ENCODE measurements at regions not wholly inside any gene's neighbourhood (a gene's known extent, or its start where the extent isn't known, plus 50 kb on each side); places are given as distances from the start of the nearest gene placed in this dataset.

DNA sequence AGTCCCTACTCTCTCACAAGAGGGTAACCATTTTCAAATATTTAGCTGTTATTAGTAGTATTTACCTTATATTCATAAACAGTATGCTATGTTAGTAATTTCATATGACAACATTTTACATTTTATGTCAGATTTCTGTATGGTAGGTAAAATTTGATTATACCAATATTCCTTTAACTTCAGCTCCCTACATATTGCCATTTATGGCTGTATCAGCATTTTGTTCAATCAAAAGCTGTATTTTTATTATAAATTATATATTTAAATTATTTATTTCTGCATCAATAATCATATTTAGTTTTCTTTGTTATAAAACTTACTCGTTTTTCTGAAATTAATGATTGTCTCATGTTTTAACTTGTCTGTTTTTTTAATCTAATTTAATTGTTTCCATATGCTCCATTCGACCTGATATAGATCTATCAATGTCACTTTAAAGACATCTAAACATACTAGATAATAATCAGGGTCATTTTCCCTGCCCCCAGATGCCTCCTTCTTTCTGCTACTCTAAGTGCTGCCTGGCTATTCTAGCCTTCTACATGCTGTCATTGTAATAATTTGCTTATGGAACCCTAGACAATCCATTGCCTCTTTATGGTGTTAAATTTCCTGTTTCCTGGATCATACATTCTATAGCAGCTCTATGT, 1976.7 kb upstream of the ADGRL3 start:
- H3K4me2 ChIP-seq: no peak overlapping the region
- no peaks in the 10 kb centered on the region for H3K9me3 ChIP-seq (ENCODE audit: low read depth)
- no peaks in the 10 kb centered on the region for H3K79me2 ChIP-seq
- no peak overlapping the region for H3K27ac ChIP-seq
- no peaks in the 10 kb centered on the region for H3K27me3 ChIP-seq
- no peaks in the 10 kb centered on the region for H4K20me1 ChIP-seq (ENCODE audit: insufficient read depth, poor library complexity, severe bottlenecking)
- no peaks in the 10 kb centered on the region for H3K36me3 ChIP-seq (replicated peaks; ENCODE audit: insufficient read depth, low read depth)
- DNase-seq (ENCODE audit: low spot score): no peak
- 53% methylated on average over 2 of the region's 2 CpGs for WGBS (ENCODE audit: low lambda C conversion rate, missing lambda C conversion rate)
- H3K4me3 ChIP-seq: no peak overlapping the region
- no peaks in the 10 kb centered on the region for H3K9me2 ChIP-seq (replicated peaks; ENCODE audit: insufficient read depth)
- no peak for TF ChIP-seq EZH2 (IDR thresholded peaks at IDR 0.05; ENCODE audit: borderline replicate concordance)
- TF ChIP-seq EZH2phosphoT487 (IDR thresholded peaks at IDR 0.05; ENCODE audit: low read depth, severe bottlenecking, unreplicated experiment): no peak
- TF ChIP-seq, protein P1, sequence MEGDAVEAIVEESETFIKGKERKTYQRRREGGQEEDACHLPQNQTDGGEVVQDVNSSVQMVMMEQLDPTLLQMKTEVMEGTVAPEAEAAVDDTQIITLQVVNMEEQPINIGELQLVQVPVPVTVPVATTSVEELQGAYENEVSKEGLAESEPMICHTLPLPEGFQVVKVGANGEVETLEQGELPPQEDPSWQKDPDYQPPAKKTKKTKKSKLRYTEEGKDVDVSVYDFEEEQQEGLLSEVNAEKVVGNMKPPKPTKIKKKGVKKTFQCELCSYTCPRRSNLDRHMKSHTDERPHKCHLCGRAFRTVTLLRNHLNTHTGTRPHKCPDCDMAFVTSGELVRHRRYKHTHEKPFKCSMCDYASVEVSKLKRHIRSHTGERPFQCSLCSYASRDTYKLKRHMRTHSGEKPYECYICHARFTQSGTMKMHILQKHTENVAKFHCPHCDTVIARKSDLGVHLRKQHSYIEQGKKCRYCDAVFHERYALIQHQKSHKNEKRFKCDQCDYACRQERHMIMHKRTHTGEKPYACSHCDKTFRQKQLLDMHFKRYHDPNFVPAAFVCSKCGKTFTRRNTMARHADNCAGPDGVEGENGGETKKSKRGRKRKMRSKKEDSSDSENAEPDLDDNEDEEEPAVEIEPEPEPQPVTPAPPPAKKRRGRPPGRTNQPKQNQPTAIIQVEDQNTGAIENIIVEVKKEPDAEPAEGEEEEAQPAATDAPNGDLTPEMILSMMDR (IDR thresholded peaks at IDR 0.05; ENCODE audit: poor library complexity): no peak
- no peak overlapping the region for H2AFZ ChIP-seq
- no peaks in the 10 kb centered on the region for H3K4me1 ChIP-seq (ENCODE audit: insufficient read depth)

DNA sequence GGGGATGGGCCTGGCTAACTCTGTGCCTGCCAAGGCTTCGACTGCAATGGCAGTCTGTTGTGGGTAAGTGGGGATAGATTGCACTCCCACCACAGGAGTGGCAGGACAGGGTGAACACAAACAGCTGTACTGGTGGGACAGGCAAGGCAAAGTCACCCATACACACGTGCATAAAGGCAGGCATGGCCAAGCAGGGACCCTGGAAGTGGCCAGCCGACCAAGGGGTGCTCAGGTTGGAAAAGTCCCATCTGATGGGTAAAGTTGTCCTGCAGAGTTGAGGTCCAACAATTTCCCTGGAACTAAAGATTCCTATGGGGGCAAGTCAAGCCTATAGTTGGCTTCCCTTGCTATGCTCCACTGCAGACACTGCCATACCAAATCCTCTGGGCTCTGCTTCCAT, 1961.9 kb upstream of the ADGRL3 start:
- Histone ChIP-seq H3K27ac (no peak overlapping the region), H3K79me2 (no peaks in the 10 kb centered on the region), H3K4me1 (ENCODE audit: insufficient read depth) (no peaks in the 10 kb centered on the region), H3K9me2 (replicated peaks; ENCODE audit: insufficient read depth) (no peaks in the 10 kb centered on the region), H3K36me3 (replicated peaks; ENCODE audit: insufficient read depth, low read depth) (no peaks in the 10 kb centered on the region), H4K20me1 (ENCODE audit: insufficient read depth, poor library complexity, severe bottlenecking) (no peaks in the 10 kb centered on the region), H3K27me3 (no peaks in the 10 kb centered on the region), H3K4me2 (no peak overlapping the region), H2AFZ (no peak overlapping the region), H3K9me3 (ENCODE audit: low read depth) (no peaks in the 10 kb centered on the region), H3K4me3 (no peak overlapping the region)
- TF ChIP-seq EZH2phosphoT487 (IDR thresholded peaks at IDR 0.05; ENCODE audit: low read depth, severe bottlenecking, unreplicated experiment) (no peak), EZH2 (IDR thresholded peaks at IDR 0.05; ENCODE audit: borderline replicate concordance) (no peak)
- TF ChIP-seq, protein P1 (IDR thresholded peaks at IDR 0.05; ENCODE audit: poor library complexity): no peak
- WGBS (ENCODE audit: low lambda C conversion rate, missing lambda C conversion rate): 75% methylated on average over 3 of the region's 3 CpGs
- no peak for DNase-seq (ENCODE audit: low spot score)

DNA sequence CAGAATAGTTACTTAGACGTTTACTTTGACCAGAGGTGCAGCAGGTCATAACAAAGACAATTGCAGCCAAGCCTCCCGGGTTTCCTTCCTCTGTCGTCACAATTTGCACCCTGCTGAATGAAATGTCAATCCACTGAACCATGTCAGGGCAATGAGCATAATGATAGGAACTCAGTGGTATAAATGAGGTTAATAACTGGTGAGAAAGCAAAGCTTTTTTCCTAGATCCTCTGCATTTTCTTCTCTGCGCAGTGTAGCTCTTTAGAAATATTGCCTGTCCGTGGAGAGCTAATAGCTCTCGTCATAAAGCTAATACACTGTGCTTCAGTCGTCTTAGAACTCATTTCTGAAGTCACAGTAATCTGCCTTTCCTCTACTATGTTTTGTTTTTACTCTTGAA, 1960.1 kb upstream of the ADGRL3 start:
- no peaks in the 10 kb centered on the region for H3K79me2 ChIP-seq
- H3K4me3 ChIP-seq: no peak overlapping the region
- TF ChIP-seq, protein P1 (IDR thresholded peaks at IDR 0.05; ENCODE audit: poor library complexity): no peak
- TF ChIP-seq EZH2phosphoT487 (IDR thresholded peaks at IDR 0.05; ENCODE audit: low read depth, severe bottlenecking, unreplicated experiment) (no peak), EZH2 (IDR thresholded peaks at IDR 0.05; ENCODE audit: borderline replicate concordance) (no peak)
- no peaks in the 10 kb centered on the region for H3K9me2 ChIP-seq (replicated peaks; ENCODE audit: insufficient read depth)
- H2AFZ ChIP-seq: no peak overlapping the region
- H3K27me3 ChIP-seq: no peaks in the 10 kb centered on the region
- no peak overlapping the region for H3K4me2 ChIP-seq
- H3K9me3 ChIP-seq (ENCODE audit: low read depth): no peaks in the 10 kb centered on the region
- no peaks in the 10 kb centered on the region for H3K4me1 ChIP-seq (ENCODE audit: insufficient read depth)
- WGBS (ENCODE audit: low lambda C conversion rate, missing lambda C conversion rate): 67% methylated on average over 7 of the region's 7 CpGs
- H4K20me1 ChIP-seq (ENCODE audit: insufficient read depth, poor library complexity, severe bottlenecking): no peaks in the 10 kb centered on the region
- H3K36me3 ChIP-seq (replicated peaks; ENCODE audit: insufficient read depth, low read depth): no peaks in the 10 kb centered on the region
- no peak for DNase-seq (ENCODE audit: low spot score)
- no peak overlapping the region for H3K27ac ChIP-seq

DNA sequence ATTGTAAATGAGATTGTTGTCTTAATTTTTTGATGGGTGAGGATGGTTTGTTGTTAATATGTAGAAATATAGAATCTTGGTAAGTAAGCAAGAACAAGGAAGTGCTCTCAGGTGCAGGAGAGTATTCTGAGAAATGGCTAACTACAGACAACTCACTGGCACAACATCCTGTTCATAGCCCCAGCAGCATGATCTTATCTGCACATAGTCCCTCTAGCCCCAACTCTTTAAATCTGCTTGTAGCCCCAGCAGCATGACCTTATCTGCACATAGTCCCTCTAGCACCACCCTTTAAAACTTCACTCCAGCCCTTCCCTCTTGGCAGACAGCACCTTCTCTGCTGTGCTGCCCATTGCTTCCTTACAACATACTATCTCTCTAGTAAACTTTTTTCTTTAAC, 1957.1 kb upstream of the ADGRL3 start:
- Histone ChIP-seq H3K79me2 (no peaks in the 10 kb centered on the region), H3K36me3 (replicated peaks; ENCODE audit: insufficient read depth, low read depth) (no peaks in the 10 kb centered on the region), H3K9me2 (replicated peaks; ENCODE audit: insufficient read depth) (no peaks in the 10 kb centered on the region), H4K20me1 (ENCODE audit: insufficient read depth, poor library complexity, severe bottlenecking) (no peaks in the 10 kb centered on the region), H3K4me2 (no peak overlapping the region), H3K27me3 (no peaks in the 10 kb centered on the region), H3K4me3 (no peak overlapping the region), H3K9me3 (ENCODE audit: low read depth) (no peaks in the 10 kb centered on the region), H3K27ac (no peak overlapping the region), H2AFZ (no peak overlapping the region), H3K4me1 (ENCODE audit: insufficient read depth) (no peaks in the 10 kb centered on the region)
- no peak for TF ChIP-seq EZH2phosphoT487 (IDR thresholded peaks at IDR 0.05; ENCODE audit: low read depth, severe bottlenecking, unreplicated experiment)
- TF ChIP-seq, protein P1 (IDR thresholded peaks at IDR 0.05; ENCODE audit: poor library complexity): no peak
- TF ChIP-seq EZH2 (IDR thresholded peaks at IDR 0.05; ENCODE audit: borderline replicate concordance): no peak
- DNase-seq (ENCODE audit: low spot score): no peak

Data from hepatocyte (in vitro differentiated cells).